Mucosa of descending colon (tissue), 3 donors: ENCODE measurements at regions not wholly inside any gene's neighbourhood (a gene's known extent, or its start where the extent isn't known, plus 50 kb on each side); places are given as distances from the start of the nearest gene placed in this dataset.

Source experiments
- ATAC-seq: fragments of 200-7000 bp; cut with Tn5 transposase; one replicate; pipeline ENCODE4 v1.9.1; 2020; ENCODE audit warnings: mild to moderate bottlenecking, moderate library complexity
- DNase-seq, 3 donors: peaks; one replicate each; pipeline ENCODE4 v3.0.0-alpha.2; 2020
- H3K36me3 ChIP-seq: fragments of 200-600 bp; one replicate; pipeline ENCODE4 v1.8.0; 2021; ENCODE audit warnings: low read depth, mild to moderate bottlenecking
- H3K4me1 ChIP-seq: fragments of 200-600 bp; one replicate; pipeline ENCODE4 v1.8.0; 2021; ENCODE audit warnings: low read depth, mild to moderate bottlenecking
- H3K4me3 ChIP-seq: fragments of 200-600 bp; one replicate; pipeline ENCODE4 v1.8.0; 2021; ENCODE audit warnings: mild to moderate bottlenecking
- H3K9me3 ChIP-seq: fragments of 200-600 bp; one replicate; pipeline ENCODE4 v1.8.0; 2021; ENCODE audit warnings: mild to moderate bottlenecking
- CTCF ChIP-seq: fragments of 200-600 bp; IDR thresholded peaks from one replicate; pipeline ENCODE4 v1.8.0; 2022; ENCODE audit warnings: antibody characterized with exemption, mild to moderate bottlenecking
- intact Hi-C, 2 donors: fragments of 100-400 bp; cut with DNase I in 1 of 2; cut with micrococcal nuclease in 1 of 2; formaldehyde crosslinking; loops; one replicate each; pipeline versions ENCODE4 v1.11.0 to v1.11.1; 2022; cut with DNase I, micrococcal nuclease
- donor health status: DM: no; HTN: no; CAD: no; lungs with moderate emphysema.
- donor health status: DM: no; HTN: no; CAD: no.
- donor health status: DM: no; HTN: yes; CAD: no.

- DNase-seq (no peak), ATAC-seq (no peak)
- TF ChIP-seq CTCF = no peak
- Histone ChIP-seq H3K9me3 (peaks cover 6% of the 10 kb centered on the region), H3K36me3 (no peaks in the 10 kb centered on the region), H3K4me3 (no peak overlapping the region), H3K4me1 (no peaks in the 10 kb centered on the region)
- intact Hi-C loops = no loop called here
Measured at GRCh38 chr4:107166873-107167450, 130.8 kb upstream of the DKK2 start.

DNA sequence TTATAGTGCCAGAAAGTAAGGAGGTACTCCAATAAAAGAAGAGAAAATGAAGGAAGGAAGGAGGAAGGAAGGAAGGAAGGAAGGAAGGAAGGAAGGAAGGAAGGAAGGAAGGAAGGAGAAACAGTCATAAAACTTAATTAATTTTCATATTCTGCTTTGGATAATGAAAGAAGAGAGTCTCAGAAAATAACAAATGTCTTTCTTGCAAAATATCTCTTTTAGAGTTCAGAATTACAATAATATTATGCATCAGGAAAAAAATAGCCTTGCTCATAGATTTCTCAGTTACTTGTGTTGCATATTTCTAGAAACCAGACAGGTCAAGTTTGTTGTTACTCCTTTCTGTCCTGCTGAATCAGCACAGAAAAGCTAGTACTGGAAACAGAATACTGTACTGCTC lies 130.1 kb upstream of the DKK2 start:
- H3K36me3 ChIP-seq = no peaks in the 10 kb centered on the region
- ATAC-seq (no peak), DNase-seq (no peak)
- peaks cover 6% of the 10 kb centered on the region for H3K9me3 ChIP-seq
- H3K4me1 ChIP-seq = no peaks in the 10 kb centered on the region
- no peak overlapping the region for H3K4me3 ChIP-seq
- no peak for TF ChIP-seq CTCF
- intact Hi-C loops = no loop called here

- Histone ChIP-seq H3K9me3 (peaks cover 6% of the 10 kb centered on the region), H3K4me3 (no peak overlapping the region), H3K36me3 (no peaks in the 10 kb centered on the region), H3K4me1 (no peaks in the 10 kb centered on the region)
- intact Hi-C loops = no loop called here
- DNase-seq (no peak), ATAC-seq (no peak)
- no peak for TF ChIP-seq CTCF
Measured at GRCh38 chr4:107164962-107165475, 128.9 kb upstream of the DKK2 start.

GRCh38 chr4:107156443-107156842 lies 120.3 kb upstream of the DKK2 start:
- no peaks in the 10 kb centered on the region for H3K9me3 ChIP-seq
- H3K36me3 ChIP-seq = no peaks in the 10 kb centered on the region
- no peak for DNase-seq
- no peak overlapping the region for H3K4me3 ChIP-seq
- no peaks in the 10 kb centered on the region for H3K4me1 ChIP-seq
- no peak for TF ChIP-seq CTCF
- ATAC-seq = no peak
- intact Hi-C loops = no loop called here

GRCh38 chr4:107155366-107155765 lies 119.3 kb upstream of the DKK2 start:
- Histone ChIP-seq H3K9me3 (no peaks in the 10 kb centered on the region), H3K4me1 (no peaks in the 10 kb centered on the region), H3K4me3 (no peak overlapping the region), H3K36me3 (no peaks in the 10 kb centered on the region)
- ATAC-seq = no peak
- DNase-seq = no peak
- no peak for TF ChIP-seq CTCF
- intact Hi-C loops = no loop called here

DNA sequence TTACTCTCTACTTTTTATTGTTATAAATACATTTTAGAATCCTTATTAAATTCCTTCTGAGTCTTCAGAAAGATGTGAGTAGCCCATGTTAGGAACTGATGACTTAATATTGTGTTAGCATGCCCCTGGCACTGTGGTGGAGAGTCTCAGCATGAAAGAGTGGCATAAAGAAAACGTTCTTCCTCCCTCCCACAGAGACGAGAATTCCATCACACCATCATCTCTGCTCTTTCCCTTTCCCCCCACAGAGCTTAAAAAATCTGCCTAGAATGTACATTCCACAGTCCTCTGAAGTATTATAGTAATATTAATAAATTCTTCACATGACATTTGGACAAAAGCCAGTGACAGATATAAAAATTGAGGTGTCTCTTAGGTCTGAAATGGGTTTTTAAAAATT lies 117.8 kb upstream of the DKK2 start:
- DNase-seq (no peak), ATAC-seq (no peak)
- Histone ChIP-seq H3K9me3 (no peaks in the 10 kb centered on the region), H3K4me1 (no peaks in the 10 kb centered on the region), H3K4me3 (no peak overlapping the region), H3K36me3 (no peaks in the 10 kb centered on the region)
- intact Hi-C loops = no loop called here
- TF ChIP-seq CTCF = no peak
